Body of pancreas (tissue), 4 donors: ENCODE measurements at regions not wholly inside any gene's neighbourhood (a gene's known extent, or its start where the extent isn't known, plus 50 kb on each side); places are given as distances from the start of the nearest gene placed in this dataset.

Experiments
- CTCF ChIP-seq, 7 experiments: fragments of 450-650 bp in 4 of 7; fragments of 200-600 bp in 3 of 7; sonication (generic) in 3 of 7; IDR thresholded peaks; one replicate each; pipeline ENCODE4 v1.5.1; 2016 to 2019; ENCODE audit warnings: antibody characterized with exemption in 7 of 7
- POLR2A ChIP-seq, 3 donors: fragments of 450-650 bp; IDR thresholded peaks; one replicate each; pipeline ENCODE4 v1.6.1; 2016; ENCODE audit warnings: antibody characterized with exemption in 3 of 3, mild to moderate bottlenecking in 2 of 3

GRCh38 chr1:4262665-4263064 is 362.6 kb upstream of the C1orf174 start:
- TF ChIP-seq POLR2A (IDR thresholded peaks at IDR 0.05) (no peak), CTCF (IDR thresholded peaks at IDR 0.05) (no peak)
